ENCODE measurements at regions not wholly inside any gene's neighbourhood (a gene's known extent, or its start where the extent isn't known, plus 50 kb on each side); places are given as distances from the start of the nearest gene placed in this dataset.
"Not testable (repeated sequence)": the region's sequence is repeated elsewhere in the genome, so short reads cannot be mapped to it uniquely, and the experiment has no call there.

DNA sequence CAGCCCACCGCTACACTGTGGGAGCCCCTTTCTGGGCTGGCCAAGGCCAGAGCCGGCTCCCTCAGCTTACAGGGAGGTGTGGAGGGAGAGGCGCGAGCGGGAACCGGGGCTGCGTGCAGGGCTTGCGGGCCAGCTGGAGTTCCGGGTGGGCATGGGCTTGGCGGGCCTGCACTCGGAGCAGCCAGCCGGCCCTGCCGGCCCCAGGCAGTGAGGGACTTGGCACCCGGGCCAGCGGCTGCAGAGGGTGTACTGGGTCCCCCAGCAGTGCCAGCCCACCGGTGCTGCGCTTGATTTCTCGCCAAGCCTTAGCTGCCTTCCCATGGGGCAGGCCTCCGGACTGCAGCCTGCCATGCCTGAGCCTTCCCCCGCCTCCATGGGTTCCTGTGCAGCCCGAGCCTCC, 306.2 kb downstream of the PPP4R3C start:
- H3K27ac ChIP-seq (ENCODE audit: low read depth, low read length); H3K27me3 ChIP-seq (ENCODE audit: insufficient read depth, low read length); H3K4me1 ChIP-seq (ENCODE audit: insufficient read depth, low read length); H3K9ac ChIP-seq (ENCODE audit: low read depth, low read length); H3K9me3 ChIP-seq (ENCODE audit: insufficient read depth, low read depth, low read length); H3K36me3 ChIP-seq (ENCODE audit: insufficient read depth, low read length); H3K4me3 ChIP-seq (ENCODE audit: low read length): not testable (repeated sequence)
- 96% methylated on average over 21 of the region's 21 CpGs for WGBS

- no peaks in the 10 kb centered on the region for H3K27me3 ChIP-seq (ENCODE audit: insufficient read depth, low read length)
- no CpG with 5 or more reads among the region's 1 CpG for WGBS
- no peaks in the 10 kb centered on the region for H3K9me3 ChIP-seq (ENCODE audit: insufficient read depth, low read depth, low read length)
- no peak overlapping the region for H3K4me3 ChIP-seq (ENCODE audit: low read length)
- no peaks in the 10 kb centered on the region for H3K36me3 ChIP-seq (ENCODE audit: insufficient read depth, low read length)
- no peak overlapping the region for H3K9ac ChIP-seq (ENCODE audit: low read depth, low read length)
- H3K27ac ChIP-seq (ENCODE audit: low read depth, low read length): no peak overlapping the region
- no peaks in the 10 kb centered on the region for H3K4me1 ChIP-seq (ENCODE audit: insufficient read depth, low read length)
Observed at GRCh38 chrX:27136325-27136724, 326.8 kb downstream of the PPP4R3C start.

DNA sequence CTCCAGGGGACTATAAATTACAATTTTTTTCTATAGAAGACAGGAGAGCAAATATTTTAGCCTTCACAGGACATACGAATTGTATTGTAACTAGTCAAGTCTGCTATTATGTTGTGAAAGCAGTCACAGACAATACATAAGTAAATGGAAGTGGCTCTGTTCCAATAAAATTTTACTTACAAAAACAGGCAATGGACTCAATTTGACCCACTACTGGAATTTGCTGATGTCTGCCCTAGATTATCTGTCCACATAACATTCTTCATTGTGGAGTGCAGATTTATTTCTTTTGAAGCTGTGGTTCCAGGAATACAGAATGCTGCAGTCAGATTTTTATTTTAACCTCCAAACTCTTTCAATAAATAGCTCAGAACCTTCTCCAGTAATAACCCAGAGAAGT, 330.3 kb downstream of the PPP4R3C start:
- Histone ChIP-seq H3K4me1 (ENCODE audit: insufficient read depth, low read length) (no peaks in the 10 kb centered on the region), H3K9me3 (ENCODE audit: insufficient read depth, low read depth, low read length) (no peaks in the 10 kb centered on the region), H3K27ac (ENCODE audit: low read depth, low read length) (no peak overlapping the region), H3K36me3 (ENCODE audit: insufficient read depth, low read length) (no peaks in the 10 kb centered on the region), H3K9ac (ENCODE audit: low read depth, low read length) (no peak overlapping the region), H3K27me3 (ENCODE audit: insufficient read depth, low read length) (no peaks in the 10 kb centered on the region), H3K4me3 (ENCODE audit: low read length) (no peak overlapping the region)
- WGBS: no CpG with 5 or more reads among the region's 1 CpG

DNA sequence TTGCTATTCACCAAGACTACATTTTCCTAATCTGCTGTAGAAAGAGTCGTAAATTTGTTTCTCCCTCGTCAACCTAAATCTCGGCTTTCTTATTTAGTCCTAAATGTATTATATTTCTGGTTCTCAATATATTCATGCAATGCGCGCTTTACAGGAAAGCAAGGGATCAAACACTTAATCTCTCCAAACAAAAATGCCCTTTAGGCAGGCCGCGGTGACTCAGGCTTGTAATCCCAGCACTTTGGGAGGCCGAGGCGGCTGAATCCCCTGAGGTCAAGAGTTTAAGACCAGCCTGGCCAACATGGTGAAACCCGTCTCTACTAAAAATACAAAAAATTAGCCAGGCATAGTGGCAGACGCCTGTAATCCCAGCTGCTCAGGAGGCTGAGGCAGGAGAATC, 376.0 kb downstream of the PPP4R3C start:
- H3K36me3 ChIP-seq (ENCODE audit: insufficient read depth, low read length); H3K4me3 ChIP-seq (ENCODE audit: low read length); H3K9ac ChIP-seq (ENCODE audit: low read depth, low read length); H3K27ac ChIP-seq (ENCODE audit: low read depth, low read length); H3K27me3 ChIP-seq (ENCODE audit: insufficient read depth, low read length); H3K4me1 ChIP-seq (ENCODE audit: insufficient read depth, low read length); H3K9me3 ChIP-seq (ENCODE audit: insufficient read depth, low read depth, low read length): not testable (repeated sequence)
- WGBS: 94% methylated on average over 7 of the region's 11 CpGs

DNA sequence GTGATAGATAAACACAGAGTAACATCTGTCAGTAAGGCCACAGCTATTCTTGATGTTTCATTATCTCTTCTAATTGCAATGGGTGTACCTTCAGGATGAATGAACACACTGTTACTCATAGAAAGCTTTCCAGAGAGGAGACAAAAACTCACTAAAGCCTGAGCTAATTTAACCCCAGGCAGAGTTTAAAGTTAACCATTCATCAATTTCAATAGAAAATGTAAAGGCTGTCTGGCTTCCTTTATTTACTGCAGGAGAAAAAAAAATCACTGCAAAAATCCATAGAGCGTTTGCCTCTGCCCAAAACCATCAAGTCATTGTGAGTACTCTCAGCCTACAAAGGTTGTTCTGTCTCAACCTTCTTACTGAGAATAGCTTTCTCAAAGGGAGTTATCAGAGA, 376.9 kb downstream of the PPP4R3C start:
- Histone ChIP-seq H3K36me3 (ENCODE audit: insufficient read depth, low read length) (no peaks in the 10 kb centered on the region), H3K27ac (ENCODE audit: low read depth, low read length) (no peak overlapping the region), H3K9ac (ENCODE audit: low read depth, low read length) (no peak overlapping the region), H3K4me3 (ENCODE audit: low read length) (no peak overlapping the region), H3K27me3 (ENCODE audit: insufficient read depth, low read length) (no peaks in the 10 kb centered on the region), H3K9me3 (ENCODE audit: insufficient read depth, low read depth, low read length) (no peaks in the 10 kb centered on the region), H3K4me1 (ENCODE audit: insufficient read depth, low read length) (no peaks in the 10 kb centered on the region; the same call in 1 of the 2 replicates)
- WGBS: 86% methylated on average over 1 of the region's 1 CpG

DNA sequence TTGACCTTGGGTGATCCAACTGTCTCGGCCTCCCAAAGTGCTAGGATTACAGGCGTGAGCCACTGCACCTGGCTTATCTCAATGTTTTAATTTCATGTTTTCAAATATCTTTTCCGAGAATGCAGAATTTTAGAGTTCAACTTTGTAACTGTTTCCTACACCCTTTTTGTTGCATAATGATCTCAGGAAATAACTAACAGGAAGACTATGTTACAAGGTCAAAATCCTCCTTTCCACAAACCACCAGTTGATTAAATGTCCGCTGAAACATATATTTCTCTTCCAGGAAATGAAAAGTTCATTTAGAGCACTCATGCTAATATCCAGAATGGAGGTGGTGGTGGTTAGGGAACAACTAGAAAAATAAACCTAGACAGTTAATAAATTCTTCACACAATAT, 377.8 kb downstream of the PPP4R3C start:
- WGBS: 97% methylated on average over 3 of the region's 4 CpGs
- Histone ChIP-seq H3K27me3 (ENCODE audit: insufficient read depth, low read length) (no peaks in the 10 kb centered on the region), H3K4me1 (ENCODE audit: insufficient read depth, low read length) (no peaks in the 10 kb centered on the region; the same call in 1 of the 2 replicates), H3K36me3 (ENCODE audit: insufficient read depth, low read length) (no peaks in the 10 kb centered on the region), H3K9ac (ENCODE audit: low read depth, low read length) (no peak overlapping the region), H3K4me3 (ENCODE audit: low read length) (no peak overlapping the region), H3K27ac (ENCODE audit: low read depth, low read length) (no peak overlapping the region), H3K9me3 (ENCODE audit: insufficient read depth, low read depth, low read length) (no peaks in the 10 kb centered on the region)

- H3K4me1 ChIP-seq (ENCODE audit: insufficient read depth, low read length): no peaks in the 10 kb centered on the region
- H3K4me3 ChIP-seq (ENCODE audit: low read length): no peak overlapping the region
- no peaks in the 10 kb centered on the region for H3K27me3 ChIP-seq (ENCODE audit: insufficient read depth, low read length)
- 83% methylated on average over 1 of the region's 1 CpG for WGBS
- H3K27ac ChIP-seq (ENCODE audit: low read depth, low read length): no peak overlapping the region
- no peaks in the 10 kb centered on the region for H3K36me3 ChIP-seq (ENCODE audit: insufficient read depth, low read length)
- H3K9me3 ChIP-seq (ENCODE audit: insufficient read depth, low read depth, low read length): peaks cover 9% of the 10 kb centered on the region; the same call in 1 of the 2 replicates
- no peak overlapping the region for H3K9ac ChIP-seq (ENCODE audit: low read depth, low read length)
Observed at GRCh38 chrX:27078371-27078770, 384.8 kb downstream of the PPP4R3C start.

DNA sequence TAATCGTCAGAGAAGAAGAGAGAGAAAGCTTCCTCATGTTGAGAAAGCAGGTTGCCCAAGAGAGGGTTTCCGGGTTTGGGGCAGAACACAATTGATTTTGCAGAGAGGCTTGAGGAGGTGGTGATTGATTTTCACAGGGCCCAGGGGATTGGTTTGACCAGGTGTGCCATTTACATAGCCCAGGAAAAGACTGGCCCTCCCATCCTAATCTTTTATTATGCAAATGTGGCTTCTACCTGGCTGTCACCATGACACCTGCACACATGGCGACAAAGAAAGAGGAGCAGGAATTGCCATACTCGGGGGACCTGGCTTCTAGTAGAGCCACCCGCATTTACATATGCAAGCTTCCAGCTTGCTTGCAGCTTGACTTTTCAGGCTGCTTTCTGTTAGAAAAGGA, 405.3 kb downstream of the PPP4R3C start:
- Histone ChIP-seq H3K27me3 (ENCODE audit: insufficient read depth, low read length) (no peaks in the 10 kb centered on the region), H3K9me3 (ENCODE audit: insufficient read depth, low read depth, low read length) (no peaks in the 10 kb centered on the region), H3K36me3 (ENCODE audit: insufficient read depth, low read length) (no peaks in the 10 kb centered on the region), H3K4me1 (ENCODE audit: insufficient read depth, low read length) (no peaks in the 10 kb centered on the region), H3K9ac (ENCODE audit: low read depth, low read length) (no peak overlapping the region), H3K4me3 (ENCODE audit: low read length) (no peak overlapping the region), H3K27ac (ENCODE audit: low read depth, low read length) (no peak overlapping the region; the same call in 1 of the 2 replicates)
- WGBS: 61% methylated on average over 5 of the region's 5 CpGs

GRCh38 chrX:27039332-27039731, 423.8 kb downstream of the PPP4R3C start:
- WGBS: no CpG with 5 or more reads among the region's 1 CpG
- Histone ChIP-seq H3K27me3 (ENCODE audit: insufficient read depth, low read length) (no peaks in the 10 kb centered on the region), H3K9ac (ENCODE audit: low read depth, low read length) (no peak overlapping the region), H3K4me3 (ENCODE audit: low read length) (no peak overlapping the region), H3K4me1 (ENCODE audit: insufficient read depth, low read length) (no peaks in the 10 kb centered on the region), H3K27ac (ENCODE audit: low read depth, low read length) (no peak overlapping the region), H3K36me3 (ENCODE audit: insufficient read depth, low read length) (no peaks in the 10 kb centered on the region), H3K9me3 (ENCODE audit: insufficient read depth, low read depth, low read length) (no peaks in the 10 kb centered on the region)

- H3K9ac ChIP-seq (ENCODE audit: low read depth, low read length): no peak overlapping the region
- WGBS: 89% methylated on average over 4 of the region's 5 CpGs
- H3K27me3 ChIP-seq (ENCODE audit: insufficient read depth, low read length): no peaks in the 10 kb centered on the region
- H3K27ac ChIP-seq (ENCODE audit: low read depth, low read length): no peak overlapping the region
- H3K36me3 ChIP-seq (ENCODE audit: insufficient read depth, low read length): no peaks in the 10 kb centered on the region
- H3K9me3 ChIP-seq (ENCODE audit: insufficient read depth, low read depth, low read length): no peaks in the 10 kb centered on the region
- no peak overlapping the region for H3K4me3 ChIP-seq (ENCODE audit: low read length)
- H3K4me1 ChIP-seq (ENCODE audit: insufficient read depth, low read length): no peaks in the 10 kb centered on the region
Observed at GRCh38 chrX:27008486-27008885, 454.7 kb downstream of the PPP4R3C start.

- H3K36me3 ChIP-seq (ENCODE audit: insufficient read depth, low read length): no peaks in the 10 kb centered on the region
- no CpG with 5 or more reads among the region's 1 CpG for WGBS
- H3K9ac ChIP-seq (ENCODE audit: low read depth, low read length): no peak overlapping the region
- H3K9me3 ChIP-seq (ENCODE audit: insufficient read depth, low read depth, low read length): no peaks in the 10 kb centered on the region
- no peaks in the 10 kb centered on the region for H3K27me3 ChIP-seq (ENCODE audit: insufficient read depth, low read length)
- H3K27ac ChIP-seq (ENCODE audit: low read depth, low read length): no peak overlapping the region
- no peaks in the 10 kb centered on the region for H3K4me1 ChIP-seq (ENCODE audit: insufficient read depth, low read length)
- no peak overlapping the region for H3K4me3 ChIP-seq (ENCODE audit: low read length)
Observed at GRCh38 chrX:26999634-27000033, 463.5 kb downstream of the PPP4R3C start.

GRCh38 chrX:26958261-26958660, 504.9 kb downstream of the PPP4R3C start:
- H3K36me3 ChIP-seq (ENCODE audit: insufficient read depth, low read length): no peaks in the 10 kb centered on the region
- no peak overlapping the region for H3K27ac ChIP-seq (ENCODE audit: low read depth, low read length)
- no peaks in the 10 kb centered on the region for H3K9me3 ChIP-seq (ENCODE audit: insufficient read depth, low read depth, low read length)
- no peak overlapping the region for H3K9ac ChIP-seq (ENCODE audit: low read depth, low read length)
- H3K4me1 ChIP-seq (ENCODE audit: insufficient read depth, low read length): no peaks in the 10 kb centered on the region
- H3K4me3 ChIP-seq (ENCODE audit: low read length): no peak overlapping the region
- no peaks in the 10 kb centered on the region for H3K27me3 ChIP-seq (ENCODE audit: insufficient read depth, low read length)
- 97% methylated on average over 2 of the region's 3 CpGs for WGBS
